GM19240 (cell line): ENCODE measurements at regions not wholly inside any gene's neighbourhood (a gene's known extent, or its start where the extent isn't known, plus 50 kb on each side); places are given as distances from the start of the nearest gene placed in this dataset.
A peak's percentile ranks its signal among the peaks of the same experiment; 100 is the strongest.
"Not testable (repeated sequence)": the region's sequence is repeated elsewhere in the genome, so short reads cannot be mapped to it uniquely, and the experiment has no call there.

ENCODE experiments used
- DNase-seq: peaks from one replicate; pipeline ENCODE4 v3.0.0; 2011; ENCODE audit warnings: low spot score; ENCODE audit not compliant: insufficient read length

GRCh38 chr2:142362069-142362468, 231.3 kb upstream of the LRP1B start:
- DNase-seq: not testable (repeated sequence)

- DNase-seq: no peak
Observed at GRCh38 chr2:142347751-142348150, 216.9 kb upstream of the LRP1B start.

GRCh38 chr2:142339261-142339660, 208.4 kb upstream of the LRP1B start:
- no peak for DNase-seq

GRCh38 chr2:142332196-142332595, 201.4 kb upstream of the LRP1B start:
- no peak for DNase-seq

- DNase-seq: no peak
Observed at GRCh38 chr2:142330458-142330857, 199.6 kb upstream of the LRP1B start.

GRCh38 chr2:142325870-142326269, 195.1 kb upstream of the LRP1B start:
- no peak for DNase-seq

GRCh38 chr2:142323206-142323605, 192.4 kb upstream of the LRP1B start:
- no peak for DNase-seq

GRCh38 chr2:142321706-142322280, 191.0 kb upstream of the LRP1B start:
- DNase-seq: no peak

GRCh38 chr2:142320067-142320466, 189.3 kb upstream of the LRP1B start:
- DNase-seq: no peak

GRCh38 chr2:142316049-142316448, 185.2 kb upstream of the LRP1B start:
- no peak for DNase-seq

GRCh38 chr2:142315346-142315745, 184.5 kb upstream of the LRP1B start:
- DNase-seq: no peak

- DNase-seq: no peak
Observed at GRCh38 chr2:142314164-142314563, 183.3 kb upstream of the LRP1B start.

GRCh38 chr2:142310530-142310929, 179.7 kb upstream of the LRP1B start:
- no peak for DNase-seq

- no peak for DNase-seq
Observed at GRCh38 chr2:142308744-142309143, 177.9 kb upstream of the LRP1B start.

- DNase-seq: no peak
Observed at GRCh38 chr2:142307616-142308115, 176.8 kb upstream of the LRP1B start.

- no peak for DNase-seq
Observed at GRCh38 chr2:142307086-142307485, 176.3 kb upstream of the LRP1B start.

- no peak for DNase-seq
Observed at GRCh38 chr2:142306131-142306530, 175.3 kb upstream of the LRP1B start.

- DNase-seq: no peak
Observed at GRCh38 chr2:142300517-142300916, 169.7 kb upstream of the LRP1B start.

GRCh38 chr2:142299021-142299420, 168.2 kb upstream of the LRP1B start:
- no peak for DNase-seq

GRCh38 chr2:142294225-142294624, 163.4 kb upstream of the LRP1B start:
- DNase-seq: no peak

GRCh38 chr2:142291969-142292368, 161.2 kb upstream of the LRP1B start:
- no peak for DNase-seq

GRCh38 chr2:142290931-142291330, 160.1 kb upstream of the LRP1B start:
- DNase-seq: no peak

GRCh38 chr2:142286618-142287017, 155.8 kb upstream of the LRP1B start:
- peak; percentile 7 for DNase-seq

GRCh38 chr2:142285480-142285879, 154.7 kb upstream of the LRP1B start:
- no peak for DNase-seq
